Thoracic aorta (tissue), 2 donors: ENCODE measurements at regions not wholly inside any gene's neighbourhood (a gene's known extent, or its start where the extent isn't known, plus 50 kb on each side); places are given as distances from the start of the nearest gene placed in this dataset.

ENCODE experiments used
- ATAC-seq: fragments of 150-250 bp; one replicate; pipeline ENCODE4 v1.8.0; 2017; ENCODE audit warnings: low read depth; ENCODE audit not compliant: insufficient number of reproducible peaks, low FRiP score
- DNase-seq: peaks from one replicate; pipeline ENCODE4 v3.0.0-alpha.2; 2020; ENCODE audit warnings: low spot score
- H3K27ac ChIP-seq, 2 donors: fragments of 200-600 bp; sonication (generic); 1 replicate in 1 of 2; 2 replicates in 1 of 2; pipeline ENCODE4 v1.5.1; 2016; ENCODE audit warnings: mild to moderate bottlenecking in 2 of 2, moderate library complexity in 2 of 2
- H3K27me3 ChIP-seq: fragments of 200-600 bp; sonication (generic); replicated peaks from 2 replicates; pipeline ENCODE4 v1.6.0; 2016; ENCODE audit warnings: mild to moderate bottlenecking; ENCODE audit not compliant: insufficient read depth
- H3K36me3 ChIP-seq: fragments of 200-600 bp; sonication (generic); one replicate; pipeline ENCODE4 v1.5.1; 2016
- H3K4me1 ChIP-seq, 2 donors: fragments of 200-600 bp; sonication (generic); 1 replicate in 1 of 2; 2 replicates in 1 of 2; pipeline versions ENCODE4 v1.5.1 to v1.6.0; 2016; ENCODE audit warnings: low read depth in 2 of 2, mild to moderate bottlenecking in 1 of 2; ENCODE audit not compliant: control insufficient read depth in 1 of 2
- H3K4me3 ChIP-seq: fragments of 200-600 bp; sonication (generic); 2 replicates; pipeline ENCODE4 v1.5.1; 2016; ENCODE audit warnings: mild to moderate bottlenecking
- H3K9me3 ChIP-seq: fragments of 200-600 bp; sonication (generic); 2 replicates; pipeline ENCODE4 v1.5.1; 2016
- TF ChIP-seq, protein P1 (sequence below): fragments of 200-600 bp; sonication (generic); IDR thresholded peaks from one replicate; pipeline ENCODE4 v1.5.1; 2019; ENCODE audit warnings: antibody characterized with exemption

DNA sequence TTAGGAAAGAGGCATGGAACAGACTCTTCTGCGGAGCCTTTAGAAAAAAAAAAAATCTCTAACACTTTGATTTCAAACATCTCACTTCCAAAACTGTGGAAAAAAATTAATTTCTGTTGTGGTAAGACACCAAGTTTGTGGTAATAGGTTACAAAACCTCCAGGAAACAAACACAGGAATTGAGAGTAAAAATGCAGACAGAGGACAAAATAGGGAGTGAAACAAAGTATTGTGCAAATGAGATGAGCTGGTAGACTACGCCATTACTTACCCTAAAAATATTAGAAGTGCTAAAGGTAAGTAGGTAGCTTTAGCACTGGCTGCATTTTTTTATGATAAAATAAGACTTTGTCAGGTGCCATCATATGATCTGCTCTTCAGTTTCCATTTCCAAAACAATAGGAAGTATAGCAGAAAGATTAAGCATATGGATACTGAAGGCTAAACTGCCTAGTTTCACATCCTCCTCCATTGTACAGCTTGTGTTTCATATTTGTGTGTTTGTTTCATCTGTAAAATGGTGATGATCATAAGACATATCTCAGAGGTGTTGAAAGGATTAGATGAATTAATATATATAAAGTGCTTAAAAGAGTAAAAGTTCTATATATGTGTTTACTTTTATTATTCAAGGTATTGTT, 309.2 kb downstream of the NR4A2 start:
- Histone ChIP-seq H3K9me3 (no peaks in the 10 kb centered on the region), H3K27me3 (no peaks in the 10 kb centered on the region), H3K4me3 (no peak overlapping the region), H3K4me1 (no peaks in the 10 kb centered on the region), H3K36me3 (no peaks in the 10 kb centered on the region), H3K27ac (no peak overlapping the region)
- no peak for DNase-seq
- ATAC-seq, result no peak
- TF ChIP-seq, protein P1, sequence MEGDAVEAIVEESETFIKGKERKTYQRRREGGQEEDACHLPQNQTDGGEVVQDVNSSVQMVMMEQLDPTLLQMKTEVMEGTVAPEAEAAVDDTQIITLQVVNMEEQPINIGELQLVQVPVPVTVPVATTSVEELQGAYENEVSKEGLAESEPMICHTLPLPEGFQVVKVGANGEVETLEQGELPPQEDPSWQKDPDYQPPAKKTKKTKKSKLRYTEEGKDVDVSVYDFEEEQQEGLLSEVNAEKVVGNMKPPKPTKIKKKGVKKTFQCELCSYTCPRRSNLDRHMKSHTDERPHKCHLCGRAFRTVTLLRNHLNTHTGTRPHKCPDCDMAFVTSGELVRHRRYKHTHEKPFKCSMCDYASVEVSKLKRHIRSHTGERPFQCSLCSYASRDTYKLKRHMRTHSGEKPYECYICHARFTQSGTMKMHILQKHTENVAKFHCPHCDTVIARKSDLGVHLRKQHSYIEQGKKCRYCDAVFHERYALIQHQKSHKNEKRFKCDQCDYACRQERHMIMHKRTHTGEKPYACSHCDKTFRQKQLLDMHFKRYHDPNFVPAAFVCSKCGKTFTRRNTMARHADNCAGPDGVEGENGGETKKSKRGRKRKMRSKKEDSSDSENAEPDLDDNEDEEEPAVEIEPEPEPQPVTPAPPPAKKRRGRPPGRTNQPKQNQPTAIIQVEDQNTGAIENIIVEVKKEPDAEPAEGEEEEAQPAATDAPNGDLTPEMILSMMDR, result no peak

DNA sequence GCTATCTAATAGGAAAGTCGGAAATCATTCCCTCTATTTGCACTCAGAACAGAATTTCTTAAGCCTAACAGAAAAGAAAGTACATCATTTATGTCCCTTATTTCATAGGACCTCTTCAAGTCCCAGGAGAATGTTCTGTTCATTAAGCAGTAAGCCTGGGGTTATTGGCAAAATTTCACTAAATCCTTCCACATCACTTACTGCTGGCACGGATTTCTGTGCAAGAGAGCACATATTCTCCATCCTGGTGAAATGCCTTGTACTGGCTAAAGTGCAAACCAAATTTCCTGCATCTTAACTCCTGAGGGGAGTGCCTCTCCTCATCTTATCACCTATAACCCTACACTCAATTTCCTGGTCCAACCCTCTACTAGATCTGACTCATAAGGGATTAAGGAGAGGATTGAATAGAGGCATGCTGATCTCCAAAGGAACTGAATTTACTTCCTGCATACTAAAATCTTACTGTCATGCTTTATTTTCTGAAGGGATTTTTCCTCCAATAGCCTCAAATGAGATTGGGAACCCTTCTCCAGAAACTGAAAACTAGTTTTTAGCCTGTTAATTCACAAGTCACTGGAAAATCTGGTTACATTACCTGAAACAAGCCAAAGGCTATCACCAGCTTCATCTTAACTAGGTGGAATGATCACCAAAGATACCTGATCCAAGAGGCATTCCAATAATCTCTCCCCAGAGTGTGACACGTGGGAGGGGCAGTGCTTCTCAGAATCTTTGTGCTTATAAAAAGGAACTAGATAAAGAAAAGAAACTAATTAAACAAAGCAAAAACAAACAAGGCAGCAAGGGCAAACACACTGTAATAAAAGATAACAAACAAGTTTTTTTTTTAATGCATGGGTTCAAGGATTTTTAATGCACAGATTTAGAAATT, 311.1 kb downstream of the NR4A2 start:
- ATAC-seq (no peak), DNase-seq (no peak)
- TF ChIP-seq, protein P1, result no peak
- H3K36me3 ChIP-seq, result no peaks in the 10 kb centered on the region
- no peaks in the 10 kb centered on the region for H3K27me3 ChIP-seq
- H3K4me3 ChIP-seq, result no peak overlapping the region
- H3K9me3 ChIP-seq, result no peaks in the 10 kb centered on the region
- no peak overlapping the region for H3K27ac ChIP-seq
- no peaks in the 10 kb centered on the region for H3K4me1 ChIP-seq

DNA sequence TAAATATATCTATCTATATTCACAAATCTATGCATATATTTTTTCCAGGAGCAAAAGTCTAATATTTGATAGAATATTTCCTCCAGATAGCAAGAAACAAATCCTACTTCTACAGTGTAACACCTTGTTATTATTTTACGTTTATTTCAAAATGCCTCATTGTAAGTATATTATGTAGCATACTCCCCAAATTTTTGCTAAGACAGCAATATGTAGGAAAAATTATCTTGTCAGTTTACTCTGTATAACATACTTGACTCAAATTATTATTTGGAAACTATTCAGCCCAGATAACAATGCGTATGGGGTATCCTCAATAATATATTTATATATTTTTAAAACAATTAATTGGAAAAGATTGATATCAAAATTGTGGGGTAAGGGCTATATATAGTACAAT, 313.2 kb downstream of the NR4A2 start:
- DNase-seq (no peak), ATAC-seq (no peak)
- H3K27me3 ChIP-seq, result no peaks in the 10 kb centered on the region
- no peaks in the 10 kb centered on the region for H3K36me3 ChIP-seq
- H3K9me3 ChIP-seq, result no peaks in the 10 kb centered on the region
- H3K4me1 ChIP-seq, result no peaks in the 10 kb centered on the region
- TF ChIP-seq, protein P1, result no peak
- no peak overlapping the region for H3K27ac ChIP-seq
- H3K4me3 ChIP-seq, result no peak overlapping the region

DNA sequence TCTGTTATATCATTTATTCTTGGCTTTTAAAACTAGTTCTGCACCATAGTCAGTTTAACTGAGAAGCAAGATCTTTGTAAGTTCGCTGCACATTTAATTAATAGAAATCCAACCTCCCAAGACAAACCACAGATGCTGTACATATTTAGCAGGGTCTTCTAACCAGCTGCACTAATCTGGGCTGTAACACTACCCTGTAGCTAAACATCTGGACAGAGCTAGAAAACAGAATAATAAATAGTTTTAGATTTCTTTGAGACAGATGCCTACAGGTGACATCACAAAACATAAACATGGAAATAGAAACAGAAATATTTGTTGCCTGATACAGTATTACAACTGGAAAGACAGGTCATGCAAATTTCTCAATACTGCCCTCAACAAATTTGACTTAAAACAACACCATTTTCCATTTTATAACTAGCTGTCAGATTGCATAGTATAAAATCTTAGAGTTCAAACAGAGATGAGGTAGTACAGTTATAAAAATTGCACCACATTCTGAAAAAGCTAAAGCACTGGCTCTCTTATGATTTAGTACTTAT, 315.1 kb downstream of the NR4A2 start:
- H3K9me3 ChIP-seq, result no peaks in the 10 kb centered on the region
- H3K4me3 ChIP-seq, result no peak overlapping the region
- no peak for ATAC-seq
- no peaks in the 10 kb centered on the region for H3K27me3 ChIP-seq
- DNase-seq, result no peak
- TF ChIP-seq, protein P1, result no peak
- no peak overlapping the region for H3K27ac ChIP-seq
- H3K4me1 ChIP-seq, result no peaks in the 10 kb centered on the region
- no peaks in the 10 kb centered on the region for H3K36me3 ChIP-seq

DNA sequence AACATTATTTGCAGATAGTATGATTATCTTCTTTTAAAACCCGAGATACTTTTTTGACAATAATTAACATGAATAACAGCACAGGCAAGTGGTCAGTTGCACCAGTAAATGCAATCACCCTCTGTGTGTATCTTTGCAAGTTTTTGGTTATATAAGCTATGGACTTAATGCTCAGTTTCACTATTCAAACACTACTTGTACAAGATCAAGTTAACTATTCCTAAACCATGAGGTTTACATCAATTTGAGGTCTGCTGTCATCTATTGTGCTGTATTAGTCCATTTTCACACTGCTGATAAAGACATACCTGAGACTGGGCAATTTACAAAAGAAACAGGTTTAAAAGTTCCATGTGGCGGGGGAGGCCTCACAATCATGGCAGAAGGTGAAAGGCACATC, 323.2 kb downstream of the NR4A2 start:
- Histone ChIP-seq H3K27me3 (no peaks in the 10 kb centered on the region), H3K36me3 (no peaks in the 10 kb centered on the region), H3K4me3 (no peak overlapping the region), H3K4me1 (no peaks in the 10 kb centered on the region), H3K9me3 (no peaks in the 10 kb centered on the region), H3K27ac (no peak overlapping the region)
- DNase-seq (no peak), ATAC-seq (no peak)
- TF ChIP-seq, protein P1, result no peak
